GM19238 (cell line): ENCODE measurements at regions not wholly inside any gene's neighbourhood (a gene's known extent, or its start where the extent isn't known, plus 50 kb on each side); places are given as distances from the start of the nearest gene placed in this dataset.
A peak's percentile ranks its signal among the peaks of the same experiment; 100 is the strongest.
"Not testable (repeated sequence)": the region's sequence is repeated elsewhere in the genome, so short reads cannot be mapped to it uniquely, and the experiment has no call there.

Experiments
- DNase-seq: peaks from one replicate; pipeline ENCODE4 v3.0.0; 2011; ENCODE audit warnings: low spot score; ENCODE audit not compliant: insufficient read length

- DNase-seq, result no peak
Measured at GRCh38 chr6:79810185-79810705, 137.1 kb downstream of the ELOVL4 start.

- no peak for DNase-seq
Measured at GRCh38 chr6:79808921-79809320, 138.4 kb downstream of the ELOVL4 start.

- DNase-seq, result not testable (repeated sequence)
Measured at GRCh38 chr6:79806661-79807060, 140.7 kb downstream of the ELOVL4 start.

- no peak for DNase-seq
Measured at GRCh38 chr6:79804732-79805131, 142.6 kb downstream of the ELOVL4 start.

- no peak for DNase-seq
Measured at GRCh38 chr6:79803917-79804316, 143.4 kb downstream of the ELOVL4 start.

GRCh38 chr6:79802657-79803300 is 144.6 kb downstream of the ELOVL4 start:
- DNase-seq, result no peak

- no peak for DNase-seq
Measured at GRCh38 chr6:79801362-79801761, 146.0 kb downstream of the ELOVL4 start.

- no peak for DNase-seq
Measured at GRCh38 chr6:79798841-79799240, 148.5 kb downstream of the ELOVL4 start.

GRCh38 chr6:79797912-79798311 is 149.4 kb downstream of the ELOVL4 start:
- DNase-seq, result no peak

- DNase-seq, result no peak
Measured at GRCh38 chr6:79797163-79797764, 150.1 kb downstream of the ELOVL4 start.

- no peak for DNase-seq
Measured at GRCh38 chr6:79796197-79796596, 151.2 kb downstream of the ELOVL4 start.

GRCh38 chr6:79789896-79790295 is 157.5 kb downstream of the ELOVL4 start:
- no peak for DNase-seq

GRCh38 chr6:79788756-79789155 is 157.6 kb downstream of the SH3BGRL2 start:
- no peak for DNase-seq

- DNase-seq, result no peak
Measured at GRCh38 chr6:79787626-79788025, 156.5 kb downstream of the SH3BGRL2 start.

GRCh38 chr6:79784395-79784753 is 153.2 kb downstream of the SH3BGRL2 start:
- DNase-seq, result no peak

- no peak for DNase-seq
Measured at GRCh38 chr6:79783670-79784394, 152.7 kb downstream of the SH3BGRL2 start.

- DNase-seq, result no peak
Measured at GRCh38 chr6:79782792-79783580, 151.9 kb downstream of the SH3BGRL2 start.

GRCh38 chr6:79781916-79782315 is 150.8 kb downstream of the SH3BGRL2 start:
- DNase-seq, result no peak

GRCh38 chr6:79780881-79781280 is 149.8 kb downstream of the SH3BGRL2 start:
- no peak for DNase-seq

- DNase-seq, result no peak
Measured at GRCh38 chr6:79778816-79779215, 147.7 kb downstream of the SH3BGRL2 start.

- peak; percentile 80 for DNase-seq
Measured at GRCh38 chr6:79777713-79778579, 146.8 kb downstream of the SH3BGRL2 start.
